Muscle of arm (tissue), 1 donor: ENCODE measurements at regions not wholly inside any gene's neighbourhood (a gene's known extent, or its start where the extent isn't known, plus 50 kb on each side); places are given as distances from the start of the nearest gene placed in this dataset.
"Not testable (repeated sequence)": the region's sequence is repeated elsewhere in the genome, so short reads cannot be mapped to it uniquely, and the experiment has no call there.

Experiments
- DNase-seq: peaks from one replicate; pipeline ENCODE4 v3.0.0-alpha.2; 2013

- DNase-seq: no peak
Observed at GRCh38 chr12:46087916-46088439, 97.6 kb upstream of the SCAF11 start.

- DNase-seq: no peak
Observed at GRCh38 chr12:46084666-46085631, 94.6 kb upstream of the SCAF11 start.

GRCh38 chr12:46082490-46083200 lies 92.3 kb upstream of the SCAF11 start:
- no peak for DNase-seq

- DNase-seq: no peak
Observed at GRCh38 chr12:46073321-46073720, 82.9 kb upstream of the SCAF11 start.

GRCh38 chr12:46071769-46072624 lies 81.6 kb upstream of the SCAF11 start:
- DNase-seq: peak; percentile 25

GRCh38 chr12:46071335-46071734 lies 81.0 kb upstream of the SCAF11 start:
- DNase-seq: no peak

GRCh38 chr12:46067094-46067493 lies 76.7 kb upstream of the SCAF11 start:
- no peak for DNase-seq

GRCh38 chr12:46065412-46066166 lies 75.2 kb upstream of the SCAF11 start:
- no peak for DNase-seq

- no peak for DNase-seq
Observed at GRCh38 chr12:46064548-46064947, 74.2 kb upstream of the SCAF11 start.

GRCh38 chr12:46058697-46059096 lies 68.3 kb upstream of the SCAF11 start:
- DNase-seq: not testable (repeated sequence)

- no peak for DNase-seq
Observed at GRCh38 chr12:46050805-46051204, 60.4 kb upstream of the SCAF11 start.

- no peak for DNase-seq
Observed at GRCh38 chr12:46049665-46050064, 59.3 kb upstream of the SCAF11 start.

GRCh38 chr12:46046436-46046835 lies 56.1 kb upstream of the SCAF11 start:
- no peak for DNase-seq

GRCh38 chr12:46043972-46044520 lies 53.7 kb upstream of the SCAF11 start:
- DNase-seq: no peak
